Uterus (tissue), 3 donors: ENCODE measurements at regions not wholly inside any gene's neighbourhood (a gene's known extent, or its start where the extent isn't known, plus 50 kb on each side); places are given as distances from the start of the nearest gene placed in this dataset.

ENCODE experiments used
- DNase-seq, 2 donors: peaks; one replicate each; pipeline ENCODE4 v3.0.0-alpha.2; 2019 to 2020
- H3K27ac ChIP-seq, 2 donors: fragments of 200-600 bp; sonication (generic); 1 replicate in 1 of 2; 2 replicates in 1 of 2; pipeline ENCODE4 v1.5.1; 2016 to 2018
- H3K27me3 ChIP-seq, 2 donors: fragments of 200-600 bp; sonication (generic); one replicate each; pipeline ENCODE4 v1.5.1; 2018 to 2019; ENCODE audit warnings: control low read depth in 1 of 2
- H3K36me3 ChIP-seq, 2 donors: fragments of 200-600 bp; sonication (generic); one replicate each; pipeline ENCODE4 v1.5.1; 2019; ENCODE audit warnings: control low read depth in 1 of 2
- H3K4me1 ChIP-seq, 2 donors: fragments of 200-600 bp; sonication (generic); one replicate each; pipeline ENCODE4 v1.5.1; 2018 to 2019; ENCODE audit warnings: control low read depth in 1 of 2
- H3K4me3 ChIP-seq, 2 donors: fragments of 200-600 bp; sonication (generic); 1 replicate in 1 of 2; 2 replicates in 1 of 2; pipeline ENCODE4 v1.5.1; 2018 to 2019; ENCODE audit warnings: mild to moderate bottlenecking in 1 of 2
- H3K9me3 ChIP-seq, 2 donors: fragments of 200-600 bp; sonication (generic); one replicate each; pipeline ENCODE4 v1.5.1; 2019; ENCODE audit warnings: control low read depth in 1 of 2
- POLR2A ChIP-seq, 2 donors: fragments of 450-650 bp; IDR thresholded peaks; one replicate each; pipeline ENCODE4 v1.6.1; 2016; ENCODE audit warnings: antibody characterized with exemption in 2 of 2, mild to moderate bottlenecking in 1 of 2, moderate library complexity in 1 of 2
- intact Hi-C: fragments of 100-400 bp; cut with DNase I; formaldehyde crosslinking; loops from one replicate; pipeline ENCODE4 v1.15.1; 2023; ENCODE audit warnings: low total_unique reads
- TF ChIP-seq, protein P1 (sequence below), 4 experiments: fragments of 200-600 bp in 2 of 4; fragments of 450-650 bp in 2 of 4; sonication (generic) in 2 of 4; IDR thresholded peaks; one replicate each; pipeline ENCODE4 v1.5.1; 2016 to 2019; ENCODE audit warnings: antibody characterized with exemption in 4 of 4, mild to moderate bottlenecking in 2 of 4, moderate library complexity in 1 of 4
- donor health status: DM: yes; HTN: yes; CAD: no.

DNA sequence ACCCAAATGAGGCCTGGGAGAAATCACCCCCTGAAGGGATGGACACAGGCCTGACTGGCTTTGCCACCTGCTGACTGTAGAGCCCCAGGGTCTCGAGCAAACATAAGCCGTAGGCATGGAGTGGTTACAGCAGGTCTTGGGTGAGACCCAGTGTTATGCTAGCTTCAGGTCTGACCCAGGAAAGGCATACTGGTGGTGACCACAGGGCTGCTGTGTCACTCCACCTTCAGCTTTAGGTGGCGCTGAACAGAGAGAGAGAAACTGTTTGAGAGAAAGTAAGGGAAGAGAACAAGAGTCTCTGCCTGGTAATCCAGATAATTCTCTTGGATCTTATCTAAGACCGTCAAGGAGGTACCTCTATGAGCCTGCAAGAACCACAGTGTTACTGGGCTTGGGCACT is 1544.2 kb upstream of the TMEFF2 start:
- H3K36me3 ChIP-seq: no peaks in the 10 kb centered on the region
- H3K4me3 ChIP-seq: no peak overlapping the region
- DNase-seq: no peak
- no peak overlapping the region for H3K27ac ChIP-seq
- H3K27me3 ChIP-seq: no peaks in the 10 kb centered on the region
- TF ChIP-seq, protein P1, sequence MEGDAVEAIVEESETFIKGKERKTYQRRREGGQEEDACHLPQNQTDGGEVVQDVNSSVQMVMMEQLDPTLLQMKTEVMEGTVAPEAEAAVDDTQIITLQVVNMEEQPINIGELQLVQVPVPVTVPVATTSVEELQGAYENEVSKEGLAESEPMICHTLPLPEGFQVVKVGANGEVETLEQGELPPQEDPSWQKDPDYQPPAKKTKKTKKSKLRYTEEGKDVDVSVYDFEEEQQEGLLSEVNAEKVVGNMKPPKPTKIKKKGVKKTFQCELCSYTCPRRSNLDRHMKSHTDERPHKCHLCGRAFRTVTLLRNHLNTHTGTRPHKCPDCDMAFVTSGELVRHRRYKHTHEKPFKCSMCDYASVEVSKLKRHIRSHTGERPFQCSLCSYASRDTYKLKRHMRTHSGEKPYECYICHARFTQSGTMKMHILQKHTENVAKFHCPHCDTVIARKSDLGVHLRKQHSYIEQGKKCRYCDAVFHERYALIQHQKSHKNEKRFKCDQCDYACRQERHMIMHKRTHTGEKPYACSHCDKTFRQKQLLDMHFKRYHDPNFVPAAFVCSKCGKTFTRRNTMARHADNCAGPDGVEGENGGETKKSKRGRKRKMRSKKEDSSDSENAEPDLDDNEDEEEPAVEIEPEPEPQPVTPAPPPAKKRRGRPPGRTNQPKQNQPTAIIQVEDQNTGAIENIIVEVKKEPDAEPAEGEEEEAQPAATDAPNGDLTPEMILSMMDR (IDR thresholded peaks at IDR 0.05): no peak
- no peak for TF ChIP-seq POLR2A (IDR thresholded peaks at IDR 0.05)
- no peaks in the 10 kb centered on the region for H3K4me1 ChIP-seq
- H3K9me3 ChIP-seq: no peaks in the 10 kb centered on the region
- intact Hi-C loops: no loop called here

DNA sequence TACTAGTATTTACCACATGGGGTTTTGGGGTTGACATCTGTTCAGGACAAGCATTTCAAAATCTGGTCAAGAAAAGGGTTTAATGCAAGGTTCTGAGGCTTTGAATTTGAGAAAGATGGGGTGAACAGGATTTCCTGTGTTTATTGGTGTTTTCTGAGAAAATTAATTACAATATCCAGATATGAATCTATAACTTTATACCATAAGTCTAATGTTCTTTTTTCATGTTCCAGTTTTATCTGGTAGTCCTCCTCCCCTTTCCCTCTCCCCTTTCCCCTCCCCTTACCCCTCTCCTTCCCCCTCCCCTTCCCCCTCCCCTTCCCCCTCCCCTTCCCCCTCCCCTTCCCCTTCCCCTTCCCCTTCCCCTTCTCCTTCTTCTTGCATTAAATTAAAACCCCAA is 1518.2 kb upstream of the TMEFF2 start:
- TF ChIP-seq, protein P1 (IDR thresholded peaks at IDR 0.05): no peak
- no peak for TF ChIP-seq POLR2A (IDR thresholded peaks at IDR 0.05)
- Histone ChIP-seq H3K27ac (no peak overlapping the region), H3K27me3 (no peaks in the 10 kb centered on the region), H3K4me1 (no peaks in the 10 kb centered on the region), H3K36me3 (no peaks in the 10 kb centered on the region), H3K9me3 (no peaks in the 10 kb centered on the region), H3K4me3 (no peak overlapping the region)
- intact Hi-C loops: no loop called here
- no peak for DNase-seq

DNA sequence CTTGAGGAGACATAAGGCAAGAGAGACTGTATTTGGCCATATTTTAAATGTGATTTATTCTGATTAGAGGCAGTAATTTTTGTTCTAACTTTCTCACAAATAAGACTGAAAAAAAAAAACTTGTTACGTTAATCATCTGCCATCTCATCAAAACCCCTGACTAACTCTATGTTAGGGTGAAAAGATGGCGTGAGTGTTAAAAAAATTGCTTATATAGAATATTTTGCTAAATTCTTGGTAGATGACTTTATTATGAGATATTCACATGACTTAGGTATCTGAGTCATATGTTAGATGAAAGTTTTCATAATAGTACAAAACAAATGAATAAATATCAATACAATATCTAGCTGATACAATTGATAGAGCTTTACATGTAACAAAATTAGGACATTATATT is 1508.7 kb upstream of the TMEFF2 start:
- intact Hi-C loops: no loop called here
- Histone ChIP-seq H3K36me3 (no peaks in the 10 kb centered on the region), H3K27ac (no peak overlapping the region), H3K27me3 (no peaks in the 10 kb centered on the region), H3K4me1 (no peaks in the 10 kb centered on the region), H3K4me3 (no peak overlapping the region), H3K9me3 (no peaks in the 10 kb centered on the region)
- no peak for TF ChIP-seq POLR2A (IDR thresholded peaks at IDR 0.05)
- TF ChIP-seq, protein P1 (IDR thresholded peaks at IDR 0.05): no peak
- no peak for DNase-seq

DNA sequence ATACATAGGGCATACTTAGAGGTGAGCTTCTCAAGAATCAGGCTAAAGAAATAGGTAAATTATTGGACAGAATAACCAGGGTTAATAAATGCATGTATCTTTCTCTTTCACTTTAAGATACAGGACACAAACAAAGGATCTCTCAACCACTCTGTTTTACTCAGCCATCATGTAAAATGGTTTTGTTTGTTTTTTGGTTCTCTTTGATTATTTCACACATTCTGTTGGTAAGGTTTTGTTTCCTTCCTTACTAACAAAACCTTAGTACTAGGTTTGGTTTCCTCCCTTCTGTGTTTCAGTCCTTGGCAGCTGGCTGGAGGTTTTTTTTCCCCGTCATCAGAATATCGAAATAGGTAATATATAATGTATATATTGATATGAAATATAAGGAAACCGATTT is 1506.8 kb upstream of the TMEFF2 start:
- DNase-seq: no peak
- H3K4me3 ChIP-seq: no peak overlapping the region
- no peak overlapping the region for H3K27ac ChIP-seq
- intact Hi-C loops: no loop called here
- H3K4me1 ChIP-seq: no peaks in the 10 kb centered on the region
- TF ChIP-seq POLR2A (IDR thresholded peaks at IDR 0.05): no peak
- TF ChIP-seq, protein P1 (IDR thresholded peaks at IDR 0.05): no peak
- H3K36me3 ChIP-seq: no peaks in the 10 kb centered on the region
- H3K9me3 ChIP-seq: no peaks in the 10 kb centered on the region
- no peaks in the 10 kb centered on the region for H3K27me3 ChIP-seq

DNA sequence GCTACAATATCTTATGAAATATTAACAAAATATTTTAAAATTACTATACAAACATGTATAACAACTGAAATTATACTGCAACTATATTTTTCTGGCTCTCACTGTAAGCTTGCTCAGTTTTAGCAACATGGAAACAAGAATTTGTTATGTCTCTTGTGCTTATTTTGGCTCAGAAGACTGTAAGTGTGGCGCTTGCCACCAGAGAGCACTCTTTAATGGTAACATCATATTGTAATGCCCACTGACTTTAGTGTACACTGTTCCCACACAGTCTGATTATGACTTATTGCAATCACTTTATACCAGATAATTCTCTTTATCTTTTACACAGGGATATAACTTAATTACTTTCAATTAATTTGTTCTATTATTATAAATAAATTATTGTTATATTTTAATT is 1500.6 kb upstream of the TMEFF2 start:
- Histone ChIP-seq H3K4me3 (no peak overlapping the region), H3K27ac (no peak overlapping the region), H3K9me3 (no peaks in the 10 kb centered on the region), H3K36me3 (no peaks in the 10 kb centered on the region), H3K4me1 (no peaks in the 10 kb centered on the region), H3K27me3 (no peaks in the 10 kb centered on the region)
- intact Hi-C loops: no loop called here
- DNase-seq: no peak
- TF ChIP-seq, protein P1 (IDR thresholded peaks at IDR 0.05): no peak
- no peak for TF ChIP-seq POLR2A (IDR thresholded peaks at IDR 0.05)
